ENCODE measurements at regions not wholly inside any gene's neighbourhood (a gene's known extent, or its start where the extent isn't known, plus 50 kb on each side); places are given as distances from the start of the nearest gene placed in this dataset.
"Not testable (repeated sequence)": the region's sequence is repeated elsewhere in the genome, so short reads cannot be mapped to it uniquely, and the experiment has no call there.

DNA sequence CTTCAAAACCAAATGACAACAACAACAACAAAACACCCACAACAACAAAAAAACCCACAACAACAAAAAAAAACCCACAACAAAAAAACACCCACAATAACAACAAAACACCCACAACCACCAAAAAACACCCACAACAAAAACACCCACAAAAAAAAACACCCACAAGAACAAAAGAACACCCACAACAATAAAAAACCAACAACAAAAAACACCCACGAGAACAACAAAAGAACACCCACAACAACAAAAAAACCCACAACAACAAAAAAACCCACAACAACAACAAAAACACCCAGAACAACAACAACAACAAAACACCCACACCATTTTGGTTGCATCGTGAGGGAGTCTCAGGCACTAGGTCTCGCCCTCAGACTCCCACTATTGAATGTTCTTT lies 117.8 kb downstream of the C16orf95 start:
- DNase-seq (ENCODE audit: insufficient read length, low spot score) (no peak), FAIRE-seq (no peak)

DNA sequence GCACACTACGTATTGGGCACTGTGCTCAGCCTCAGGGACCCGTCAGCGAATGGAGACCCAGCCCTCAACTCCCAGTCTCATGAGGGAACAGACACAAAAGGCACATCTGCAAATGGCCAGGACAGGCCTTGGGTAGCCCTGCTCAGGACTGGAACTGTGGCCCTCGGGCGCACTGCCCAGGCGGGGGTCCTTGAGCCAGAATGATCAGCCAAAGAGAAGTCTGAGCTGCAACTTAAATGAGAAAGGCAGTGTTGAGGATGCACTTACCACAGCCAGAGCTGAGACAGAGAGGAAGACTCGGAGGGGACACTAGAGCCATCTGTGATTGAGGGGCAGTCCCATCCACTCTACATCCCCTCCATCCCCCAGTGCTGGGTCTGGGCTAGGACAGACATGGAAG lies 117.3 kb downstream of the C16orf95 start:
- DNase-seq (ENCODE audit: insufficient read length, low spot score) (no peak), FAIRE-seq (no peak)

DNA sequence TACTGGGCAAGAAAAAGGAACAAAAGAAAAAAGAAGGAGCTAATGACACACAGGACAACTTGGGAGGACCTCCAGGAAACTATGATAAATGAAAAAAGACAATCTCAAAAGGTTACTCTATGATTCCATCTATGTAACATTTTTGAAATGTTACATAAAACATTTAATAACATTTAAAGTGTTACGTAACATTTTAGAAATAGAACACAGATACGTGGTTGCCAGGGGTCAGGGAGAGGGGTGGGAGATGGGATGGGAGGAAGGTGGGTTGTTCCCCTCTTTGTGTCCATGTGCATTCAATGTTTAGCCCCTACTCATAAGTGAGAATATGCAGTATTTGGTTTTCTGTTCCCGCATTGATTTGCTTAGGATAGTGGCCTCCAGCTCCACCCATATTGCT lies 116.6 kb downstream of the C16orf95 start:
- no peak for FAIRE-seq
- DNase-seq (ENCODE audit: insufficient read length, low spot score) = no peak

DNA sequence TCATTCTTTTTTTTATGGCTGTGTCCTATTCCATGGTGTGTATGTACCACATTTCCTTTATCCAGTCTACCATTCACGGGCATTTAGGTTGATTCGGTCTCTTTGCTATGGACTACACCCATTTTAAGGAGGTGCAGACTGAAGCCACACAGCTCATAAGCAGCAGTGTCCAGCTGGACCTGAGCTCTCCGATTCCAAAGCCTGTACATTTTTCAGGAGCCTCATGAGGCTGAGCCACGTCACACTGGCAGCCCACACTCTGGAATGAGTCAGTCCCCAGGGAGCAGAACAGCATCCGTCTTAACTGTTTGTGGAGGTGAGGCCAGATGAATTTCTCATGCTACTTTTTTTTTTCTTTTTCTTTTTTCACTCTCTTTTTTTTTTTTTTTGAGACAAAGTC lies 116.1 kb downstream of the C16orf95 start:
- FAIRE-seq (peak; percentile 4), DNase-seq (ENCODE audit: insufficient read length, low spot score) (peak; percentile 84)

DNA sequence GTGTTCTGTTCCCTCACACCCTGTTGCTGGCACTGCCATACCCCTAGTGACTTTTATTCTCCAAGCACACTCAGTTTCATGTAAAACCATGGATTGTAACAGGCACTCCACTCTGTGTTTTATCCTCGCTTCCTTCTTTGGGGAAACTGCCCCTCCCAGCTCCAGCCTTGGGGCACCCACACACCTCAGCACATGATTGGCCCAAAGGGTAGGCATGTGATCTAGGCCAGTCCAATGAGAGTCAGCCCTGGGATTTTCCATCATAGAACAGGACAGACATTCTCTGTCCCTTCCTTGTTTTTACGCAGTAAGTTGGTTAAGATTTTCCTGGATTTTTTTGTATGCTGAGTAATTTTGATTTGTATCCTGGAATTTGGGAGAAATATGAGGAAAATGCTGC lies 115.4 kb downstream of the C16orf95 start:
- DNase-seq (ENCODE audit: insufficient read length, low spot score) = no peak
- no peak for FAIRE-seq

DNA sequence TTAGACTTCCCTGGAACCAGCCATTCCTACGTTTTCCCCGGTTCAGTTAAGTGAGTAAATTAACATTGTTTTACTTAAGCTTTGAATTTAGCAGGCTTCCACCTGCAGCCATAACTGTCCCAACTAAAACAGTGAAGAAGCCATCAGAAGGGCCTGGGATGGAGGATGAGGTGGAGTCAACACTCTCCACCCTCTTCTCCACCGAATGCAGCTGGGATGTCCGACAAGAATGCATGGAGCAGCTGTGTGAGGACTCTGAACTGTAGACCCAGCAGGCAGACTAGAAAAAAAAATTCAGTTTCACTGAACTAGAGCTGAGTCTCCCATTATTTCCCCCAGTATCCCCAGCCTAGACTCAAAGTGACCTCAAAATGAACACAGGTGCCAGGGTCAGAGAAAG lies 114.8 kb downstream of the C16orf95 start:
- no peak for FAIRE-seq
- no peak for DNase-seq (ENCODE audit: insufficient read length, low spot score)

DNA sequence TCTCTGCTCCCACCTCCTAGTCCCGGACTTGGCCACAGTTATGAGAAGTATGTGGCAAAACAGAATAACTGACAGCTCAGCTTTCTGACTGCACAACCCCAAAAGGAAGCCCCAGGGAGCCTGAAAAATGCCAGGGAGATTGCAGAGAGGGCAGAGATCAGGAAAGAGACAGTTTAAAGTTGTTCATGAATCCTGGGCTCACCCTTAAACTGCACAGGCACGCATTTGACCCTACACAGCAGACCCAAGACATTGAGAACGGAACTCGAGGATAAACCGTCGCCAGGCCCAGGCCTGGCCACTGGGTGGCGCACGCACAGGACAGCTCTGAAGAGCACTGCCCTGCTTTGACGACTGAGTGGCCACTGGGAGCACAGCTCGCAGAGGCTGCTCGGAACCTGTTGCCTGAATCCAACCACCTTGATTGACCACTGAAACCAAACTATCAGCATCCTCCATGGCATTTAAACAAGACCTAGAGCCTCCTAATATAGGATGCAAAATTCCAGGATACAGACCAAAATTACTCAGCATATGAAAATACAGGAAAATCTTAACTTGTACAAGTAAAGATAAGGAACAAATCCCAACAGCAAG lies 114.0 kb downstream of the C16orf95 start:
- DNase-seq (ENCODE audit: insufficient read length, low spot score) (peak; percentile 87), FAIRE-seq (peak; percentile 96)

DNA sequence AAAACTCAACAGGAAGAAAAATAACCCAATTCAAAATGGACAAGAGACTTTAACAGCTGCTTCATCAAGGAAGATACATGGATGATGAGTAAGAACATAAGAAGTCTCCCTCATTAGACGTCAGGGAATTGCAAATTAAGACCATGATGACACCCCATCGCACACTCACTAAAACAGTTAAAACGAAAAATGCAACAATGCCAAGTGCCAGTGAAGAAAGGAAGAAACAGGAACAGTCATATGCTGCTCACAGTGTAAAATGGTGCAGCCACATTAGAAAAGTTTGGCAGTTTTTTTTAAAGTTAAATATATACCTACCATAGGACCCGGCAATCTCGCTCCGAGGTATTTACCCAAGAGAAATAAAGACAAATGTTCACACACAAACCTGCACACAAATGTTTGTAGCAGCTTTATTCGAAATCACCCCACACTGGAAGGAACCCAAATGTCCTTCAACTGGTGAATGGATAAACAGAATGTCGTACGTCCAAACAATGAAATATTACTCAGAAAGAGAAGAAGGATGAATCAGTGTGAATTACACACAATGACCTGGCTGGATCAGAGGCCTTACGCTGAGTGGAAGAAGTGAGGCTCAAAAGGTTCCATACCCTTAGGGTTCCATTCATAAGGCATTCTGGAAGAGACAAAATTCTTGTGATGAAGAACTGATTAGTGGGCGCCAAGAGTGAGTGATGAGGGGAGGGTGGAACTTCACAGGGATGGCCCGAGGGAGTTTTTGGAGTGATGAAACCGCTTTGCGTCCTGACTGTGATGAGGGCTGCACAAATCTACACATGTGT lies 110.3 kb downstream of the C16orf95 start:
- FAIRE-seq = peak; percentile 68
- no peak for DNase-seq (ENCODE audit: insufficient read length, low spot score)

DNA sequence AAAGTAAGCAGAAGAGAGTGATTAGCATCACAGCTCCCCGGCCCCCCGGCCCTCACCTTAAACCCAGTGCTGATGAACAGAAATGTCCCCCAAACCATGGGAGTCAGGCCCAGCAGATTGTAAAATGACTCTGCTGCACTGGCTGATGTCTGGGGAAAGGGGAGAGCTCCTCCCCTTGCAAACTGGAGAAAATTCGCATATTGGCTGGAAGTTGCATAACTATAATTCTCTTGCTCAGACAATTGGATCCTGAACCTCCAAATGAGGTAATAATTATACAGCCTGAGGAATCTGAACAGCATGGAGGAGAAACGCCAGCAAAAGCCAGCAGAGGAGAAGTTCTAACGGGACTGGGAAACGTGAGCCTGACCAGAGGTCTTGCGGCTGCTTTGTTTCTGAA lies 109.7 kb downstream of the C16orf95 start:
- DNase-seq (ENCODE audit: insufficient read length, low spot score) (no peak), FAIRE-seq (no peak)

DNA sequence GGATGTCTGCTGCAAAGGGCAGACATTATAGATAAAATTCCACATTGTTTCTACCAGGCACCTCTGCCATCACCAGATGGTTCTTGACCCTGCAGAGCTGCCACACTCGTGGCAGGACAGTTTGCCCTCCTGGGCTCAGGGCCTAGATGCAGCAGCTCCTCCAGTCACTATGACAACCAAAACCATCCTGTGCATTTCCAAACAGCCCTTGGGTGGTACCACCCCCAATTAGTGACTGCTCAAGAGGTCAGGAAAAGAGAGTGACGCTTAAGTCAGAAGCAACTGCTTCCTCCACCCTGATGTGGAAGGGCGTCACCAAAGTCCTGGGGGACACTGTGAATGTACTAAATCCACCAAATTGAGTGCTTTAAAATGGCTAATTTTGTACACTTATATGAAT lies 109.2 kb downstream of the C16orf95 start:
- no peak for FAIRE-seq
- DNase-seq (ENCODE audit: insufficient read length, low spot score) = no peak

DNA sequence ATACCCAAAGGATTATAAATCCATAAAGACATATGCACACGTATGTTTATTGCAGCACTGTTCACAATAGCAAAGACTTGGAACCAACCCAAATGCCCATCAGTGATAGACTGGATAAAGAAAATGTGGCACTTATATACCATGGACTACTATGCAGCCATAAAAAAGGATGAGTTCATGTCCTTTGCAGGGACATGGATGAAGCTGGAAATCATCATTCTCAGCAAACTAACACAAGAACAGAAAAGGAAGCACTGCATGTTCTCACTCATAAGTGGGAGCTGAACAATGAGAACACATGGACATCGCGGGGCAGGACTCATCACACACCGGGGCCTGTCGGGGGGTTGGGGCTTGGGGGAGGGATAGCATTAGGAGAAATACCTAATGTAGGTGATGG lies 108.2 kb downstream of the C16orf95 start:
- DNase-seq (ENCODE audit: insufficient read length, low spot score); FAIRE-seq: not testable (repeated sequence)

DNA sequence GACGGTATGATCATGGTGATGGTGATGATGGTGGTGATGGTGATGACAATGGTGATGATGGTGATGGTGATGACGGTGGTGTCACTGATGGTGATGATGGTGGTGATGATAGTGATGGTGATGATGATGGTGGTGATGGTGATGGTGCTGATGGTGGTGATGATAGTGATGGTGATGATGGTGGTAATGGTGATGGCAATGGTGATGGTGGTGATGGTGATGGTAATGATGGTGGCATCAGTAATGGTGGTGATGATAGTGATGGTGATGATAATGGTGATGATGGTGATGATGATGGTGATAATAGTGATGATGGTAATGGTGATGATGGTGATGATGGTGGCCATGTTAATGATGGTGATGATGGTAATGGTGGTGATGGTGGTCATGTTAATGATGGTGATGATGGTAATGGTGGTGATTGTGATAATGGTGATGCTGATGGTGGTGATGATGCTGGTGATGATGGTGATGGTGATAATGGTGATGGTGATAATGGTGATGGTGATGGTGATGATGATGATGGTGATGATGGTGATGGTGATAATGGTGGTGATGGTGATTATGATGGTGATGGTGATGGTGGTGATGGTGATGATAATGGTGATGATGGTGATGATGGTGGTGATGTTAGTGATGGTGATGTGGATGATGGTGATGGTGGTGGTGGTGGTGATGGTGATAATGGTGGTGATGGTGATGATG lies 107.2 kb downstream of the C16orf95 start:
- peak; percentile 100 for FAIRE-seq

DNA sequence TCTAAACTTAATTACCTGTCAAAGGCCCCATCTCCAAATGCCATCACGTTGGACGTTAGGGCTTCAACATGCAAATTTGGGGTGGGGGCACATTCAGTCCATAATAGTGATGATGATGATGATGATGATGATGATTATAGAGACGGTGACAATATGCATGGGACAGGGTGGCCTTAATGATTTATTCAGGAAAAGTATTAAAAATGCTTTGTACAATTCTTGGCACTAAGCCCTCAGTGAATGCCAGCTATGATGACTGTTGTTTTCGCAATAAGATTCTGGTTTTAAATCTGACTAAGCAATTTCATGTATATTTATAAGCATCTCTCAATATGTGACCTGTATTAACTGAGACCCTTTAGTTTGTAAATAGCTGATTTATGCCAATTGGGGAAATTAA lies 106.3 kb downstream of the C16orf95 start:
- DNase-seq (ENCODE audit: insufficient read length, low spot score) (no peak), FAIRE-seq (no peak)

More for the DNA sequence above, 107.2 kb downstream of the C16orf95 start:
- no peak for DNase-seq (ENCODE audit: insufficient read length, low spot score)

DNA sequence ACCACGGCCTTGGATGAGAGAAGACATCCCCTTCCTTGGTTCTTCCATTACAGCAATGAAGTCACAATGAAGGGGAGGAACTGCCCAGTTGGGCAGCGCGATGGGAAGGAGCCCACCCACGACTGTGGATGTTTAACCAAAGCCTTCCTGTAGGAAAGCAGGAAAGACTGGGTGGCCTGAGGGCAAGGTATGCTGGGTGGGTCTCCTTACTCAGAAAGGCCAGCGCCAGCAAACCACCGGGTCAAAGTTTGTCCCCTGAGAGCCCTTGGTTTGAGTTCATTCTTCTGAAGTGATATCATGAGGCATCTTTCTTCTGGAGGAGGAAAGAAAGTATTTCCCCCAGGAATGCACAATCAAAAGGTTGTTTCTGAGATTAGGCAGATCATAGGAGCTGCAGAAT lies 105.2 kb downstream of the C16orf95 start:
- no peak for DNase-seq (ENCODE audit: insufficient read length, low spot score)
- no peak for FAIRE-seq

DNA sequence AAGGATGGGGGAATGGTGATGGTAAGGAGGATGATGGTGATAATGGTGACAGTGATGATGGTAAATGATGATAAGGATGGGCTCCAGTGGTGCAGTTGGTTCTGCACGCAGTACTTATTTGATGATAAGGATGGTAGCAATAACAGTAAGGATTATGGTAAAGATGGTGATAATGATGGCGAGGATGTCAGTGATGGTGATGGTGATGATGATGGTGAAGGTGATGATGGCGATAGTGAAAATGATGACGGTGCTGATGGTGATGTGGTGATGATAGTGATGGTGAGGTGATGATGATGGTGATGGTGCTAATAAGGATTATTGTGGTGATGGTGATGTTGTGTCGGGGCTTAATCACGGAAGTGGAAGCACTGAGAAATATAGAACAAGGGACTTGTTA lies 103.7 kb downstream of the C16orf95 start:
- FAIRE-seq (peak; percentile 94), DNase-seq (ENCODE audit: insufficient read length, low spot score) (no peak)

DNA sequence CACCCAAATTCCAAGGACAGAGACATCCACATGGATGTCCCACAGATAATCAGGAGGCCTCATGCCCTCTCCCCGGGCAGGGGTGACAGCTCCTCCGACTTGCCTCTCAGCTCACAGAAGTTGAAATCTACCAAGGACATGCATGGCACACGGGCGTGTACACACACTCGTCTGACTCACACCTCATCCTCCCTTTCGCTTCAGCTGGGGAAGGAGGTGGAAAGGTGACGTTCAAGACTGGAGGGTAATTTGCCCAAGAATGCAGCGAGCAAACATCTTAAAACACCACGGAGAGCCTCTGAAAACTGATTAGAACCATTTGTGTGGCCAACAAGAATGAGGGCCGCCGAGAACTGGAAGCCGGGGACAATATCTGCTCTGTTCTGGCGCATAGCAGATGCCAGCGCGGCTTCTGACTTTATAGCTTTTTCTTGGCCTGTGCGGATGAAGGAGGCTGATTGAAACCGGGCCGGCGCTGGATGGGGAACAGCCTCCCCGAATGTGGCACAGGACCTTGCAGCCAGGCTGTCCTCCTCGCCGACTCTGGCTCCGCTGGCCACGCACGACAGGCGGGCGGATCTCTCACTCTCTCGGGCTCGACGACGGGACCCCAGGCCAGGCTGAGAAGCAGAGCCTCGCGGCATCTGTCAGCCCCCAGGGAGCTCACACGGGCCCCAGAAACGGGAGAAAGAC lies 100.9 kb downstream of the C16orf95 start:
- FAIRE-seq (no peak), DNase-seq (ENCODE audit: insufficient read length, low spot score) (no peak)

DNA sequence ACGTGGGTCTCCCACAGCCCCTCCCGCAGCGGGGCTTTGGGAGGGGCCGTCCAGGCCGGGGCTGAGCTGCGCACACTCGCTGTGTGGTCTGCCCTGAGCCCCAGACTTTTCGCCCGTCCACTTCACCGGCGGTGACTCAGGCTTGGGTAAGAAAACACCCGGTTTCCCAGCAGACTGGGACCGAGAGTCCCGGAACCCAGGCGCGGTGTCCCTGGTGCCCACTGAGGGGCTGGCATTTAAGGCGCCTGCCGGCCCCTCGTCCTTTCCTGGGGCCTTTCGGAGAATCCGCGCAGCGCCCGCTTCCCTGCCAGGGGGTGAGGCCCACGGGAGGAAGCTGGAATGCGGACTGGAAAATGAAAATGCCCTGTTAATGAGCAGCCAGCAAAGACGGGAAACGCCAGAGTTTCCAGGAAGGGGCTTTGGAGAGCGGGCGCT lies 100.3 kb downstream of the C16orf95 start:
- FAIRE-seq = no peak
- no peak for DNase-seq (ENCODE audit: insufficient read length, low spot score)

DNA sequence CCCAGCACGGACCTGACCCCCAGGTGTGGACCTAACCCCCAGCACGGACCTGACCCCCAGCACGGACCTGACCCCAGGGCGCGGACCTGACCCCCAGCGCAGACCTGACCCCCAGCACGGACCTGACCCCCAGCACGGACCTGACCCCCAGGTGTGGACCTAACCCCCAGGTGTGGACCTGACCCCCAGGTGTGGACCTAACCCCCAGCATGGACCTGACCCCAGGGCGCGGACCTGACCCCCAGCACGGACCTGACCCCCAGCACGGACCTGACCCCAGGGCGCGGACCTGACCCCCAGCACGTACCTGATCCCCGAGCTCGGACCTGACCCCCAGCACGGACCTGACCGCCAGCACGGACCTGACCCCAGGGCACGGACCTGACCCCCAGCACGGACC lies 99.4 kb downstream of the C16orf95 start:
- DNase-seq (ENCODE audit: insufficient read length, low spot score); FAIRE-seq: not testable (repeated sequence)

DNA sequence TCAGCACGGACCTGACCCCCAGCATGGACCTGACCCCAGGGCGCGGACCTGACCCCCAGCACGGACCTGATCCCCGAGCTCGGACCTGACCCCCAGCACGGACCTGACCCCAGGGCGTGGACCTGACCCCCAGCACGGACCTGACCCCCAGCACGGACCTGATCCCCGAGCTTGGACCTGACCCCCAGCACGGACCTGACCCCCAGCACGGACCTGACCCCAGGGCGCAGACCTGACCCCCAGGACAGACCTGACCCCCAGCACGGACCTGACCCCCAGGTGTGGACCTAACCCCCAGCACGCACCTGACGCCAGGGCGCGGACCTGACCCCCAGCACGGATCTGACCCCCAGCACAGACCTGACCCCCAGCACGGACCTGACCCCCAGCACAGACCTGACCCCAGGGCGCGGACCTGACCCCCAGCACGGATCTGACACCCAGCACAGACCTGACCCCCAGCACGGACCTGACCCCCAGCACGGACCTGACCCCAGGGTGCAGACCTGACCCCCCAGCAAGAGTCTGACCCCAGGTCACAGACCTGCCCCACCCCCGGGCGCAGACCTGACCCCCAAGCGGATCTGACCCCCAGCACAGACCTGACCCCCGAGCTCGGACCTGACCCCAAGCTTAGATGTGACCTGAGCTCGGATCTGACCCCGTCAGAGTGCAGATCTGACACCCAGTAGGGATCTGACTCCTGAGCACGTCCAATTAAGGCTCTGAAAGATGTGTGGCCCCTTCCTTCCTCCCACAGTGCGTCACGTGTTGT lies 98.7 kb downstream of the C16orf95 start:
- FAIRE-seq (no peak), DNase-seq (ENCODE audit: insufficient read length, low spot score) (no peak)

DNA sequence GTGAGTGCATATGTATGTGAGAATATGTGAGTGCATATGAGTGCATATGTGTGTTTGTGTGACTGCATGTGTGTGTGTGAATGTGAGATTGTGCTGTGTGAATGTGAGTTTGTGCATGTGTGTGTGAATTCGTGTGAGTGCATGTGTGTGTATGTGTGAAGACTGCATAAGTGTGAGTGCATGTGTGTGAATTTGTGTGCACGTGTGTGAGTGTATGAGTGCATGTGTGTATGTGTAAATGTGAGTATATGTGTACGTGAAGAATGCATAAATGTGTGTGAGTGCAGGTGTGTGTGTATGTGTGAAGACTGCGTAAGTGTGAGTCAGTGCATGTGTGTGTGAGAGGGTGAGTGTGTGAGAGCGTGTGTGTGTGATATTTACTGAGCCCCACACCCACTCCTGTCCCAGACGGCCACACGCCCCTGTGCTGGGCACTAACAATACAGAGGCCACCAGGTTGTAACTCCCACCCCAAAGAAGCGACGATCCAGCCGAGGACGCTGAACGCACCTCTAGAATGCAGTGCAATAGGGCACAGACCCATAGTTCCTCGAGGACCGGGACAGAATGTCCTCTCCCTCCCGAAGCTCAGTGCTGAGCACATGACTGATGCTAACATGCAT lies 97.8 kb downstream of the C16orf95 start:
- peak; percentile 91 for FAIRE-seq
- no peak for DNase-seq (ENCODE audit: insufficient read length, low spot score)

Measured in HTR-8/SVneo (cell line).